A549 (cell line): ENCODE measurements at regions not wholly inside any gene's neighbourhood (a gene's known extent, or its start where the extent isn't known, plus 50 kb on each side); places are given as distances from the start of the nearest gene placed in this dataset.
A peak's percentile ranks its signal among the peaks of the same experiment; 100 is the strongest.

Experiments
- ATAC-seq, 2 experiments: fragments of 200-7000 bp in 1 of 2; fragments of >200 bp in 1 of 2; cut with Nextera tagmentation in 1 of 2; cut with Tn5 transposase in 1 of 2; 3 replicates each; pipeline versions ENCODE4 v1.8.0 to v1.9.1; 2018 to 2020; ENCODE audit warnings: mild to moderate bottlenecking in 1 of 2, moderate library complexity in 1 of 2
- CTCF ChIA-PET: fragments of 300-600 bp; sonication (Branson Sonifier 250); formaldehyde crosslinking; extraction: SDS; loops from one replicate; lab custom pipeline; 2021; ENCODE audit warnings: antibody characterized with exemption, inconsistent platforms; lab: Yijun Ruan, JAX
- POLR2A ChIA-PET: fragments of 350-600 bp; formaldehyde crosslinking; extraction: SDS; loops from one replicate; lab custom pipeline; 2021; ENCODE audit warnings: antibody characterized with exemption, inconsistent platforms; lab: Yijun Ruan, JAX
- DNase-seq, 2 experiments: peaks; one replicate each; pipeline versions ENCODE4 v3.0.0 to v3.0.0-alpha.2; 2011 to 2016; ENCODE audit warnings: low read depth in 1 of 2, low spot score in 1 of 2
- FAIRE-seq: peaks from 2 replicates; lab custom pipeline; 2011; peaks lifted over from hg19 to GRCh38; lab: Jason Lieb, UNC
- H3K27ac ChIP-seq, 2 experiments: fragments of >200 bp; sonication (Bioruptor Twin); formaldehyde crosslinking; 3 replicates each; pipeline ENCODE4 v1.5.1; 2016 to 2017
- H3K4me1 ChIP-seq: fragments of >200 bp; sonication (Bioruptor Twin); formaldehyde crosslinking; 3 replicates; pipeline ENCODE4 v1.6.1; 2016
- H3K4me2 ChIP-seq: fragments of >200 bp; sonication (Bioruptor Twin); formaldehyde crosslinking; 3 replicates; pipeline ENCODE4 v1.6.1; 2016
- H3K4me3 ChIP-seq: fragments of >200 bp; sonication (Bioruptor Twin); formaldehyde crosslinking; 3 replicates; pipeline ENCODE4 v1.5.1; 2016
- H3K9me3 ChIP-seq: fragments of >200 bp; sonication (Bioruptor Twin); formaldehyde crosslinking; 3 replicates; pipeline ENCODE4 v1.6.1; 2016
- BHLHE40 ChIP-seq: IDR thresholded peaks from 2 replicates; pipeline ENCODE4 v1.6.1; 2012; ENCODE audit warnings: low read depth, low read length, inconsistent platforms
- CEBPB ChIP-seq, 2 experiments: fragments of >200 bp in 1 of 2; sonication (Bioruptor Twin) in 1 of 2; formaldehyde crosslinking in 1 of 2; IDR thresholded peaks; 2 replicates each; pipeline ENCODE4 v1.6.1; 2012 to 2016
- EHMT2 ChIP-seq: fragments of 200-600 bp; sonication (generic); IDR thresholded peaks from 2 replicates; pipeline ENCODE4 v1.6.1; 2016; ENCODE audit warnings: antibody characterized with exemption, low read depth, mild to moderate bottlenecking, moderate library complexity
- HOXB5 ChIP-seq: fragments of 250-450 bp; sonication (Bioruptor Pico); IDR thresholded peaks from 2 replicates; pipeline ENCODE4 v1.5.0; 2020; ENCODE audit warnings: mild to moderate bottlenecking, moderate library complexity
- JUN ChIP-seq, 2 experiments: fragments of >200 bp; sonication (Bioruptor Twin); formaldehyde crosslinking; IDR thresholded peaks; 2 replicates in 1 of 2; 3 replicates in 1 of 2; pipeline ENCODE4 v1.6.1; 2016 to 2017
- POLR2AphosphoS2 ChIP-seq: conservative IDR thresholded peaks from 2 replicates; pipeline ENCODE4 v1.6.1; 2012; ENCODE audit warnings: low read length, improper control_type of control experiment, inconsistent platforms
- RARB ChIP-seq: fragments of 250-450 bp; sonication (Bioruptor Pico); IDR thresholded peaks from 2 replicates; pipeline ENCODE4 v1.8.0; 2021; ENCODE audit warnings: mild to moderate bottlenecking, moderate library complexity
- SREBF2 ChIP-seq: fragments of 450-650 bp; IDR thresholded peaks from 2 replicates; pipeline ENCODE4 v1.6.1; 2014; ENCODE audit warnings: mild to moderate bottlenecking, moderate library complexity
- TP53 ChIP-seq: fragments of 250-450 bp; sonication (Bioruptor Pico); IDR thresholded peaks from 2 replicates; pipeline ENCODE4 v1.5.0; 2021; ENCODE audit warnings: mild to moderate bottlenecking, moderate library complexity
- WGBS: methylation state at CpG from one replicate; pipeline ENCODE4 v1.1.6; 2017; ENCODE audit errors: missing lambda C conversion rate; 5-methylcytosine and 5-hydroxymethylcytosine counted together
- TF ChIP-seq, protein P1 (sequence below): fragments of 250-450 bp; sonication (Bioruptor Pico); IDR thresholded peaks from 2 replicates; pipeline ENCODE4 v1.5.0; 2020; ENCODE audit warnings: low read depth, mild to moderate bottlenecking, moderate library complexity
- TF ChIP-seq, protein P2 (sequence below): IDR thresholded peaks from 2 replicates; pipeline ENCODE4 v1.6.1; 2012
- TF ChIP-seq, protein P3 (sequence below): fragments of 250-450 bp; sonication (Bioruptor Pico); IDR thresholded peaks from 2 replicates; pipeline ENCODE4 v1.5.0; 2021; ENCODE audit warnings: mild to moderate bottlenecking, moderate library complexity, borderline replicate concordance
- TF ChIP-seq, protein P4 (sequence below): fragments of >200 bp; sonication (Bioruptor Twin); formaldehyde crosslinking; IDR thresholded peaks from 3 replicates; pipeline ENCODE4 v1.6.1; 2016
- TF ChIP-seq, protein P5 (sequence below): fragments of 200-600 bp; sonication (generic); IDR thresholded peaks from 2 replicates; pipeline ENCODE4 v1.6.1; 2016; ENCODE audit warnings: antibody characterized with exemption, mild to moderate bottlenecking, moderate library complexity

DNA sequence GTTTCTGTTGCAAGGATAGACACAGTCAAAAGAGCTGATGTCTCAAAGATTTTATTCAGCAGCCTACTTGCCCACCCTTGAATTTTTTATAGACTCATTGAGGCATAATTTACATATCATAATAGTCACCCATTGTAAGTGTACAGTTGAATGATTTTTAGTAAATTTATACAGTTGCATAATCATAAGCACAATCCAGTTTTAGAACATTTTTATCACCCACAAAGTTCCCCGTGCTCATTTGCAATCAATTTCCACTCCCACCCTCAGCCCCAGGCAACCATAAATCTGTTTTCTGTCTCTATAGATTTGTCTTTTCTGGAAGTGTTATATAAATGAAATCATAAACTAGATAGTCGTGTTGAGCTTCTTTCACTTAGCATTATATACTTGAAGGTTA, 517.7 kb downstream of the TLE1 start:
- ChIA-PET POLR2A (no interaction called here), CTCF (no interaction called here)
- FAIRE-seq (no peak), ATAC-seq (no peak), DNase-seq (no peak)
- no peak overlapping the region for H3K4me3 ChIP-seq
- no peak overlapping the region for H3K27ac ChIP-seq
- no peak overlapping the region for H3K4me2 ChIP-seq
- no peaks in the 10 kb centered on the region for H3K4me1 ChIP-seq
- H3K9me3 ChIP-seq: no peaks in the 10 kb centered on the region
- WGBS: 39% methylated on average over 2 of the region's 2 CpGs
- TF ChIP-seq, protein P1, sequence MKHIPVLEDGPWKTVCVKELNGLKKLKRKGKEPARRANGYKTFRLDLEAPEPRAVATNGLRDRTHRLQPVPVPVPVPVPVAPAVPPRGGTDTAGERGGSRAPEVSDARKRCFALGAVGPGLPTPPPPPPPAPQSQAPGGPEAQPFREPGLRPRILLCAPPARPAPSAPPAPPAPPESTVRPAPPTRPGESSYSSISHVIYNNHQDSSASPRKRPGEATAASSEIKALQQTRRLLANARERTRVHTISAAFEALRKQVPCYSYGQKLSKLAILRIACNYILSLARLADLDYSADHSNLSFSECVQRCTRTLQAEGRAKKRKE: no peak
- TF ChIP-seq EHMT2: no peak
- TF ChIP-seq, protein P2, sequence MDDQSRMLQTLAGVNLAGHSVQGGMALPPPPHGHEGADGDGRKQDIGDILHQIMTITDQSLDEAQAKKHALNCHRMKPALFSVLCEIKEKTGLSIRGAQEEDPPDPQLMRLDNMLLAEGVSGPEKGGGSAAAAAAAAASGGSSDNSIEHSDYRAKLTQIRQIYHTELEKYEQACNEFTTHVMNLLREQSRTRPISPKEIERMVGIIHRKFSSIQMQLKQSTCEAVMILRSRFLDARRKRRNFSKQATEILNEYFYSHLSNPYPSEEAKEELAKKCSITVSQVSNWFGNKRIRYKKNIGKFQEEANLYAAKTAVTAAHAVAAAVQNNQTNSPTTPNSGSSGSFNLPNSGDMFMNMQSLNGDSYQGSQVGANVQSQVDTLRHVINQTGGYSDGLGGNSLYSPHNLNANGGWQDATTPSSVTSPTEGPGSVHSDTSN: no peak
- TF ChIP-seq, all 56 proteins: peak for 0

DNA sequence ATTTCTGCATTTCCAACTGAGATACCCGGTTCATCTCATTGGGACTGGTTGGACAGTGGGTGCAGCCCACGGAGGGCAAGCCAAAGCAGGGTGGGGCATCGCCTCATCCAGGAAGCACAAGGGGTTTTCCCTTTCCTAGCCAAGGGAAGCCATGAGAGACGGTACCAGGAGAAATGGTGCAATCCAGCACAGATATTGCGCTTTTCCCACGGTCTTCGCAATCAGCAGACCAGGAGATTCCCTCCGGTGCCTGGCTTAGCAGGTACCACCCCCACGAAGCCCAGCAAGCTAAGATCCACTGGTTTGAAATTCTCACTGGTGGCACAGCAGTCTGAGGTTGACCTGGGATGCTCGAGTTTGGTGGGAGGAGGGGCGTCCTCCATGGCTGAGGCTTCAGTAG, 527.0 kb downstream of the TLE1 start:
- no peak for FAIRE-seq
- Histone ChIP-seq H3K4me2 (no peak overlapping the region), H3K27ac (0 out of 6 replicates have a peak overlapping the region, but pooled peaks of 1 of the 2 experiments have one; percentile 15), H3K9me3 (peaks cover 4% of the 10 kb centered on the region; the same call in 1 of the 3 replicates), H3K4me3 (no peak overlapping the region), H3K4me1 (no peaks in the 10 kb centered on the region)
- 55% methylated on average over 11 of the region's 11 CpGs for WGBS
- ChIA-PET CTCF (no interaction called here), POLR2A (interaction anchor here (0.6 kb wide), 1 partner anchor 438 kb away, joined by 3 read pairs; no protein-coding TSS in a partner anchor)
- no peak for DNase-seq
- ATAC-seq: no peak
- TF ChIP-seq, protein P3, sequence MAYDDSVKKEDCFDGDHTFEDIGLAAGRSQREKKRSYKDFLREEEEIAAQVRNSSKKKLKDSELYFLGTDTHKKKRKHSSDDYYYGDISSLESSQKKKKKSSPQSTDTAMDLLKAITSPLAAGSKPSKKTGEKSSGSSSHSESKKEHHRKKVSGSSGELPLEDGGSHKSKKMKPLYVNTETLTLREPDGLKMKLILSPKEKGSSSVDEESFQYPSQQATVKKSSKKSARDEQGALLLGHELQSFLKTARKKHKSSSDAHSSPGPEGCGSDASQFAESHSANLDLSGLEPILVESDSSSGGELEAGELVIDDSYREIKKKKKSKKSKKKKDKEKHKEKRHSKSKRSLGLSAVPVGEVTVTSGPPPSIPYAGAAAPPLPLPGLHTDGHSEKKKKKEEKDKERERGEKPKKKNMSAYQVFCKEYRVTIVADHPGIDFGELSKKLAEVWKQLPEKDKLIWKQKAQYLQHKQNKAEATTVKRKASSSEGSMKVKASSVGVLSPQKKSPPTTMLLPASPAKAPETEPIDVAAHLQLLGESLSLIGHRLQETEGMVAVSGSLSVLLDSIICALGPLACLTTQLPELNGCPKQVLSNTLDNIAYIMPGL (CRISPR knock-in tag): no peak
- no peak for TF ChIP-seq JUN (IDR thresholded peaks at IDR 0.05)
- TF ChIP-seq CEBPB (IDR thresholded peaks at IDR 0.05): 0 out of 4 replicates have a peak, but pooled peaks of 1 of the 2 experiments have one; percentile 5

DNA sequence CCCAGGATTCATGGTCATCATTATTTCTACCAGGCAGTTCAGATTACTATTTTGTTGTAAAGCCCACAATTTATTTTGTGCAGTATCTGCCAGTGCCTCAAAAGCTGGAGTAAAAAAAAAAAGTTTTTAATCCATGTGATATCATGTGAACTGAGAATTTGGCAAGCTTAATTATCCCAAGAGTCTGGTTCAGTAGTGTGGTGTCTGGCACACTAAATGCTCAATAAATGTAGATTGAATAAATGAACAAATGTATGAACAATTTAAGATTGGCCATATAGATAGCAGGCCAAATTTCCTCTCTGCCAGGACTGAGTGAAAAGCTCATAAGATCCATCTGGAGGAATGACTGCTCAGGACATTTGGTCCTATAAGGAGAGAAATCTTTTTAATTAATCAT, 533.0 kb downstream of the TLE1 start:
- no peak for FAIRE-seq
- ChIA-PET CTCF (no interaction called here), POLR2A (no interaction called here)

More for the DNA sequence above, 533.0 kb downstream of the TLE1 start:
- H3K27ac ChIP-seq: no peak overlapping the region
- no peak for TF ChIP-seq POLR2AphosphoS2
- TF ChIP-seq, protein P4, sequence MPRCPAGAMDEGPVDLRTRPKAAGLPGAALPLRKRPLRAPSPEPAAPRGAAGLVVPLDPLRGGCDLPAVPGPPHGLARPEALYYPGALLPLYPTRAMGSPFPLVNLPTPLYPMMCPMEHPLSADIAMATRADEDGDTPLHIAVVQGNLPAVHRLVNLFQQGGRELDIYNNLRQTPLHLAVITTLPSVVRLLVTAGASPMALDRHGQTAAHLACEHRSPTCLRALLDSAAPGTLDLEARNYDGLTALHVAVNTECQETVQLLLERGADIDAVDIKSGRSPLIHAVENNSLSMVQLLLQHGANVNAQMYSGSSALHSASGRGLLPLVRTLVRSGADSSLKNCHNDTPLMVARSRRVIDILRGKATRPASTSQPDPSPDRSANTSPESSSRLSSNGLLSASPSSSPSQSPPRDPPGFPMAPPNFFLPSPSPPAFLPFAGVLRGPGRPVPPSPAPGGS: no peak
- TF ChIP-seq HOXB5 (CRISPR knock-in tag): no peak
- TF ChIP-seq TP53 (CRISPR knock-in tag): no peak
- TF ChIP-seq BHLHE40: no peak
- TF ChIP-seq RARB (CRISPR knock-in tag): no peak
- no peak for TF ChIP-seq SREBF2
- TF ChIP-seq, protein P5, sequence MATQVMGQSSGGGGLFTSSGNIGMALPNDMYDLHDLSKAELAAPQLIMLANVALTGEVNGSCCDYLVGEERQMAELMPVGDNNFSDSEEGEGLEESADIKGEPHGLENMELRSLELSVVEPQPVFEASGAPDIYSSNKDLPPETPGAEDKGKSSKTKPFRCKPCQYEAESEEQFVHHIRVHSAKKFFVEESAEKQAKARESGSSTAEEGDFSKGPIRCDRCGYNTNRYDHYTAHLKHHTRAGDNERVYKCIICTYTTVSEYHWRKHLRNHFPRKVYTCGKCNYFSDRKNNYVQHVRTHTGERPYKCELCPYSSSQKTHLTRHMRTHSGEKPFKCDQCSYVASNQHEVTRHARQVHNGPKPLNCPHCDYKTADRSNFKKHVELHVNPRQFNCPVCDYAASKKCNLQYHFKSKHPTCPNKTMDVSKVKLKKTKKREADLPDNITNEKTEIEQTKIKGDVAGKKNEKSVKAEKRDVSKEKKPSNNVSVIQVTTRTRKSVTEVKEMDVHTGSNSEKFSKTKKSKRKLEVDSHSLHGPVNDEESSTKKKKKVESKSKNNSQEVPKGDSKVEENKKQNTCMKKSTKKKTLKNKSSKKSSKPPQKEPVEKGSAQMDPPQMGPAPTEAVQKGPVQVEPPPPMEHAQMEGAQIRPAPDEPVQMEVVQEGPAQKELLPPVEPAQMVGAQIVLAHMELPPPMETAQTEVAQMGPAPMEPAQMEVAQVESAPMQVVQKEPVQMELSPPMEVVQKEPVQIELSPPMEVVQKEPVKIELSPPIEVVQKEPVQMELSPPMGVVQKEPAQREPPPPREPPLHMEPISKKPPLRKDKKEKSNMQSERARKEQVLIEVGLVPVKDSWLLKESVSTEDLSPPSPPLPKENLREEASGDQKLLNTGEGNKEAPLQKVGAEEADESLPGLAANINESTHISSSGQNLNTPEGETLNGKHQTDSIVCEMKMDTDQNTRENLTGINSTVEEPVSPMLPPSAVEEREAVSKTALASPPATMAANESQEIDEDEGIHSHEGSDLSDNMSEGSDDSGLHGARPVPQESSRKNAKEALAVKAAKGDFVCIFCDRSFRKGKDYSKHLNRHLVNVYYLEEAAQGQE: no peak
- ATAC-seq (no peak), DNase-seq (no peak)
- H3K4me1 ChIP-seq: no peaks in the 10 kb centered on the region
- 0 out of 3 replicates have a peak, but pooled peaks cover 5% of the 10 kb centered on the region for H3K9me3 ChIP-seq
- H3K4me2 ChIP-seq: no peak overlapping the region
- H3K4me3 ChIP-seq: no peak overlapping the region
